ENCODE measurements at regions not wholly inside any gene's neighbourhood (a gene's known extent, or its start where the extent isn't known, plus 50 kb on each side); places are given as distances from the start of the nearest gene placed in this dataset.

DNA sequence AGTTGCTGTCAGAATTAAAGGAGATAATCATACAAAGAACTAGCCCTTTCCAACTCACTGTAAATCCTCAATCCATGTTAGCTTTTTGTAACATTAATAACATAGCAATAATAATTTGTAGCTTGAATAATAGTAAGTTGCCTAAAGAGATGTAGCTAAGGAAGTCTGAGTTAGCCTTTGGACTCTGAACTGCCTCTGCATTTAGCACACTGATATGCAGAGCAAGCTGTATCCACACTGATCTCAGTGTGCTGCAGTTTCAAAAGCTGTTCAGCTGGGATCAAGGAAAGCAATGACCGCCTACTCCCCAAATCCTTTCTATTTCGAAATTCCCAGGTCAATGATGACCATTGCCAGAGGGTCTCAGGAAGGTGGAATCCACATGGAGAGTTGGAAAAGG is 99.3 kb upstream of the IFNG-AS1 start:
- POLR2A ChIA-PET = interaction anchor here (0.7 kb wide), 1 partner anchor 61 kb away, joined by 3 read pairs; no protein-coding TSS in a partner anchor
- dilution Hi-C loops (cut with MboI; ENCODE audit: extremely low pct_ligation_motif_present, low sequenced_read_pairs) (no loop called here), intact Hi-C loops (cut with micrococcal nuclease) (no loop called here)

More for the DNA sequence above, 99.3 kb upstream of the IFNG-AS1 start:
- no peaks in the 10 kb centered on the region for H3K4me1 ChIP-seq (ENCODE audit: control insufficient read depth, extremely low read depth, insufficient read depth, low read length)
- no peak overlapping the region for H3K9ac ChIP-seq (replicated peaks; ENCODE audit: extremely low read depth, insufficient read depth, low read length)
- TF ChIP-seq POLR2A (IDR thresholded peaks at IDR 0.05; ENCODE audit: low read depth, low read length) (no peak), GATA2 (IDR thresholded peaks at IDR 0.05; ENCODE audit: insufficient read depth, insufficient read length, low read depth, low read length) (no peak), POLR2AphosphoS5 (IDR thresholded peaks at IDR 0.05; ENCODE audit: insufficient read depth, low read depth, low read length) (no peak), MYC (IDR thresholded peaks at IDR 0.05; ENCODE audit: low read depth, low read length) (no peak), JUN (IDR thresholded peaks at IDR 0.05; ENCODE audit: borderline replicate concordance, insufficient read depth, insufficient read length, low read depth) (no peak), EZH2 (IDR thresholded peaks at IDR 0.05; ENCODE audit: borderline replicate concordance, low read depth, low read length, severe bottlenecking) (no peak), FOS (IDR thresholded peaks at IDR 0.05; ENCODE audit: borderline replicate concordance, insufficient read depth, low read length) (no peak)
- TF ChIP-seq, protein P1, sequence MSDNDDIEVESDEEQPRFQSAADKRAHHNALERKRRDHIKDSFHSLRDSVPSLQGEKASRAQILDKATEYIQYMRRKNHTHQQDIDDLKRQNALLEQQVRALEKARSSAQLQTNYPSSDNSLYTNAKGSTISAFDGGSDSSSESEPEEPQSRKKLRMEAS (IDR thresholded peaks at IDR 0.05; ENCODE audit: insufficient read depth, insufficient read length) = no peak
- TF ChIP-seq, protein P2, sequence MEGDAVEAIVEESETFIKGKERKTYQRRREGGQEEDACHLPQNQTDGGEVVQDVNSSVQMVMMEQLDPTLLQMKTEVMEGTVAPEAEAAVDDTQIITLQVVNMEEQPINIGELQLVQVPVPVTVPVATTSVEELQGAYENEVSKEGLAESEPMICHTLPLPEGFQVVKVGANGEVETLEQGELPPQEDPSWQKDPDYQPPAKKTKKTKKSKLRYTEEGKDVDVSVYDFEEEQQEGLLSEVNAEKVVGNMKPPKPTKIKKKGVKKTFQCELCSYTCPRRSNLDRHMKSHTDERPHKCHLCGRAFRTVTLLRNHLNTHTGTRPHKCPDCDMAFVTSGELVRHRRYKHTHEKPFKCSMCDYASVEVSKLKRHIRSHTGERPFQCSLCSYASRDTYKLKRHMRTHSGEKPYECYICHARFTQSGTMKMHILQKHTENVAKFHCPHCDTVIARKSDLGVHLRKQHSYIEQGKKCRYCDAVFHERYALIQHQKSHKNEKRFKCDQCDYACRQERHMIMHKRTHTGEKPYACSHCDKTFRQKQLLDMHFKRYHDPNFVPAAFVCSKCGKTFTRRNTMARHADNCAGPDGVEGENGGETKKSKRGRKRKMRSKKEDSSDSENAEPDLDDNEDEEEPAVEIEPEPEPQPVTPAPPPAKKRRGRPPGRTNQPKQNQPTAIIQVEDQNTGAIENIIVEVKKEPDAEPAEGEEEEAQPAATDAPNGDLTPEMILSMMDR (IDR thresholded peaks at IDR 0.05; ENCODE audit: extremely low read depth in 1 of 2, insufficient read depth in 1 of 2, low read depth in 1 of 2, low read length in 2 of 2) = no peak
- H3K4me3 ChIP-seq (replicated peaks in 1 of 3; ENCODE audit: insufficient read depth in 1 of 3, low read depth in 1 of 3, low read length in 3 of 3) = no peak overlapping the region
- no peaks in the 10 kb centered on the region for H3K79me2 ChIP-seq (ENCODE audit: control insufficient read depth, insufficient read depth, low read length)
- H3K9me3 ChIP-seq (replicated peaks; ENCODE audit: control insufficient read depth, insufficient read depth, low read length) = no peaks in the 10 kb centered on the region
- no peak overlapping the region for H3K27ac ChIP-seq (ENCODE audit: insufficient read depth, low read depth, low read length)
- H2AFZ ChIP-seq (ENCODE audit: low read depth, low read length) = no peak overlapping the region
- BruUV-seq (replicated peaks) = no TSS peak
- no peaks in the 10 kb centered on the region for H3K9me1 ChIP-seq (replicated peaks; ENCODE audit: control insufficient read depth, extremely low read depth, insufficient read depth, low read length)
- no peak overlapping the region for H3K4me2 ChIP-seq (ENCODE audit: insufficient read depth, low read length)
- FAIRE-seq = no peak
- no peak for DNase-seq (ENCODE audit: low read depth, low spot score)
- no peaks in the 10 kb centered on the region for H3K27me3 ChIP-seq (ENCODE audit: control insufficient read depth in 2 of 2, insufficient read depth in 2 of 2, low read length in 2 of 2)
- CTCF ChIA-PET = interaction anchor here (0.7 kb wide), 1 partner anchor 585 kb away, joined by 3 read pairs; no protein-coding TSS in a partner anchor
- no peaks in the 10 kb centered on the region for H4K20me1 ChIP-seq (replicated peaks; ENCODE audit: control insufficient read depth, extremely low read depth, insufficient read depth, low read length)
- no peaks in the 10 kb centered on the region for H3K36me3 ChIP-seq (ENCODE audit: control insufficient read depth in 2 of 2, extremely low read depth in 1 of 2, insufficient read depth in 2 of 2, low read length in 2 of 2)
